ENCODE measurements at regions not wholly inside any gene's neighbourhood (a gene's known extent, or its start where the extent isn't known, plus 50 kb on each side); places are given as distances from the start of the nearest gene placed in this dataset.

DNA sequence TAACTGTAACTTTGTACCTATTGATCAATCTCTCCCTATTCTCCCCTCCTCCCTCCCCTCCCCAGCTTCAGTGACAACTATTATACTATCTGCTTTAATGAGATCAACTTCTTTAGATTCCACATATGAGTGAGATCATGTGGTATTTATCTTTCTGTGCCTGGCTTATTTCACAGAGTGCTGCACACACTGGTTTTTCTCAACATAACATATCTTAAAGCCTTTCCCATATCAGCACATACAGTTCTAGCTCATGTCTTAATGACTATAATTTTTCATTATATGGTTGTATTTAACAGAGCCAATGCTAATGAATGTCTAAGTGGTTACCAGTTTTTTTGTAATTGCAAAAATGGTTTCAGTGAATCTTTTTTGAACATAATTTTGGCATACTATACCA is 340.3 kb upstream of the DDI1 start:
- TF ChIP-seq, protein P1, sequence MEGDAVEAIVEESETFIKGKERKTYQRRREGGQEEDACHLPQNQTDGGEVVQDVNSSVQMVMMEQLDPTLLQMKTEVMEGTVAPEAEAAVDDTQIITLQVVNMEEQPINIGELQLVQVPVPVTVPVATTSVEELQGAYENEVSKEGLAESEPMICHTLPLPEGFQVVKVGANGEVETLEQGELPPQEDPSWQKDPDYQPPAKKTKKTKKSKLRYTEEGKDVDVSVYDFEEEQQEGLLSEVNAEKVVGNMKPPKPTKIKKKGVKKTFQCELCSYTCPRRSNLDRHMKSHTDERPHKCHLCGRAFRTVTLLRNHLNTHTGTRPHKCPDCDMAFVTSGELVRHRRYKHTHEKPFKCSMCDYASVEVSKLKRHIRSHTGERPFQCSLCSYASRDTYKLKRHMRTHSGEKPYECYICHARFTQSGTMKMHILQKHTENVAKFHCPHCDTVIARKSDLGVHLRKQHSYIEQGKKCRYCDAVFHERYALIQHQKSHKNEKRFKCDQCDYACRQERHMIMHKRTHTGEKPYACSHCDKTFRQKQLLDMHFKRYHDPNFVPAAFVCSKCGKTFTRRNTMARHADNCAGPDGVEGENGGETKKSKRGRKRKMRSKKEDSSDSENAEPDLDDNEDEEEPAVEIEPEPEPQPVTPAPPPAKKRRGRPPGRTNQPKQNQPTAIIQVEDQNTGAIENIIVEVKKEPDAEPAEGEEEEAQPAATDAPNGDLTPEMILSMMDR (conservative IDR thresholded peaks at IDR 0.05), result no peak
- no peak for TF ChIP-seq ZFX (IDR thresholded peaks at IDR 0.05)
